H1 (cell line): ENCODE measurements at regions not wholly inside any gene's neighbourhood (a gene's known extent, or its start where the extent isn't known, plus 50 kb on each side); places are given as distances from the start of the nearest gene placed in this dataset.

ENCODE experiments used
- GABPA ChIP-seq: IDR thresholded peaks from 2 replicates; pipeline ENCODE4 v1.6.1; 2011; ENCODE audit warnings: mild to moderate bottlenecking, low read length, moderate library complexity, borderline replicate concordance; ENCODE audit not compliant: insufficient read depth
- SIX5 ChIP-seq: IDR thresholded peaks from 2 replicates; pipeline ENCODE4 v1.6.1; 2011; ENCODE audit warnings: mild to moderate bottlenecking, low read depth, low read length
- TEAD4 ChIP-seq: IDR thresholded peaks from 2 replicates; pipeline ENCODE4 v1.6.1; 2012; ENCODE audit warnings: low read depth, low read length, inconsistent platforms, mixed read lengths

- TF ChIP-seq SIX5 (no peak), GABPA (no peak), TEAD4 (no peak)
- TF ChIP-seq, all 59 proteins: peak for 0
These were observed 262.7 kb upstream of the TACR3 start (continued) for GRCh38 chr4:103982454-103982853.
